Fibroblast of lung (primary cell): ENCODE measurements at regions not wholly inside any gene's neighbourhood (a gene's known extent, or its start where the extent isn't known, plus 50 kb on each side); places are given as distances from the start of the nearest gene placed in this dataset.
"Not testable (repeated sequence)": the region's sequence is repeated elsewhere in the genome, so short reads cannot be mapped to it uniquely, and the experiment has no call there.

ENCODE experiments used
- DNase-seq, 2 donors: peaks; one replicate each; pipeline versions ENCODE4 v3.0.0 to v3.0.0-alpha.2; 2010; ENCODE audit warnings: low read depth in 2 of 2
- H2AFZ ChIP-seq: 2 replicates; pipeline ENCODE4 v1.5.1; 2012; ENCODE audit warnings: low read length, control low read depth, inconsistent platforms
- H3K27ac ChIP-seq: 2 replicates; pipeline ENCODE4 v1.5.1; 2011; ENCODE audit warnings: low read length, control low read depth; ENCODE audit not compliant: insufficient read depth
- H3K27me3 ChIP-seq: 2 replicates; pipeline ENCODE4 v1.5.1; 2011; ENCODE audit warnings: mild to moderate bottlenecking, low read length; ENCODE audit not compliant: control insufficient read depth, insufficient read depth
- H3K36me3 ChIP-seq: 2 replicates; pipeline ENCODE4 v1.5.1; 2011; ENCODE audit warnings: low read length; ENCODE audit not compliant: control insufficient read depth, insufficient read depth
- H3K4me1 ChIP-seq: 2 replicates; pipeline ENCODE4 v1.5.1; 2011; ENCODE audit warnings: low read length; ENCODE audit not compliant: control insufficient read depth, insufficient read depth; ENCODE audit errors: extremely low read depth
- H3K4me2 ChIP-seq: 2 replicates; pipeline ENCODE4 v1.5.1; 2011; ENCODE audit warnings: low read length, control low read depth; ENCODE audit not compliant: insufficient read depth; ENCODE audit errors: extremely low read depth
- H3K4me3 ChIP-seq, 4 experiments: fragments of 200-600 bp in 1 of 4; sonication (generic) in 1 of 4; replicated peaks in 1 of 4; 2 replicates each; pipeline ENCODE4 v1.5.1; 2011 to 2016; ENCODE audit warnings: low read length in 4 of 4, low read depth in 3 of 4, mild to moderate bottlenecking in 3 of 4, control low read depth in 2 of 4, inconsistent platforms in 1 of 4, mixed read lengths in 1 of 4; ENCODE audit not compliant: insufficient read depth in 1 of 4; ENCODE audit errors: control extremely low read depth in 1 of 4
- H3K79me2 ChIP-seq: 2 replicates; pipeline ENCODE4 v1.5.1; 2012; ENCODE audit warnings: mild to moderate bottlenecking, low read length, inconsistent platforms; ENCODE audit not compliant: control insufficient read depth, insufficient read depth
- H3K9ac ChIP-seq: 2 replicates; pipeline ENCODE4 v1.5.1; 2011; ENCODE audit warnings: mild to moderate bottlenecking, low read length, control low read depth; ENCODE audit not compliant: insufficient read depth
- H3K9me3 ChIP-seq: 2 replicates; pipeline ENCODE4 v1.5.1; 2012; ENCODE audit warnings: low read depth, low read length; ENCODE audit not compliant: control insufficient read depth, insufficient read depth
- H4K20me1 ChIP-seq: 2 replicates; pipeline ENCODE4 v1.5.1; 2011; ENCODE audit warnings: low read length; ENCODE audit not compliant: control insufficient read depth, insufficient read depth; ENCODE audit errors: extremely low read depth
- CTCF ChIP-seq, 2 donors: IDR thresholded peaks in 1 of 2; conservative IDR thresholded peaks in 1 of 2; 1 replicate in 1 of 2; 2 replicates in 1 of 2; pipeline ENCODE4 v1.5.1; 2011 to 2012; ENCODE audit warnings: low read length in 2 of 2, control low read depth in 1 of 2, inconsistent platforms in 1 of 2, low read depth in 1 of 2, mild to moderate bottlenecking in 1 of 2

- H3K27ac ChIP-seq, H3K4me2 ChIP-seq, H3K4me1 ChIP-seq, H3K4me3 ChIP-seq, H4K20me1 ChIP-seq, H2AFZ ChIP-seq, H3K9me3 ChIP-seq, H3K79me2 ChIP-seq, DNase-seq, H3K9ac ChIP-seq, H3K27me3 ChIP-seq, H3K36me3 ChIP-seq: not testable (repeated sequence)
- TF ChIP-seq CTCF (conservative IDR thresholded peaks at IDR 0.05 in 1 of 2, IDR thresholded peaks at IDR 0.05 in 1 of 2; ENCODE audit: low read depth in 1 of 2, low read length in 2 of 2) = peak in 1 of 2 donors; percentile 8
Observed at GRCh38 chr22:16897365-16897764, 72.2 kb upstream of the XKR3 start.

- H3K9me3 ChIP-seq, H2AFZ ChIP-seq, H4K20me1 ChIP-seq, H3K79me2 ChIP-seq, H3K4me2 ChIP-seq, H3K4me1 ChIP-seq, H3K9ac ChIP-seq, DNase-seq, H3K27me3 ChIP-seq, H3K4me3 ChIP-seq, H3K27ac ChIP-seq, H3K36me3 ChIP-seq: not testable (repeated sequence)
Observed at GRCh38 chr22:16891892-16892291, 66.7 kb upstream of the XKR3 start.

GRCh38 chr22:16876339-16876738 is 51.1 kb upstream of the XKR3 start:
- not testable (repeated sequence) for H3K27me3 ChIP-seq, H3K36me3 ChIP-seq, H3K79me2 ChIP-seq, H3K4me3 ChIP-seq, H3K9ac ChIP-seq, H4K20me1 ChIP-seq, H3K27ac ChIP-seq, H2AFZ ChIP-seq, DNase-seq, H3K4me2 ChIP-seq, H3K4me1 ChIP-seq, H3K9me3 ChIP-seq
